Transverse colon (tissue), 4 donors: ENCODE measurements at regions not wholly inside any gene's neighbourhood (a gene's known extent, or its start where the extent isn't known, plus 50 kb on each side); places are given as distances from the start of the nearest gene placed in this dataset.

Source experiments
- POLR2A ChIP-seq: fragments of 450-650 bp; IDR thresholded peaks from one replicate; pipeline ENCODE4 v1.6.1; 2016; ENCODE audit warnings: antibody characterized with exemption, mild to moderate bottlenecking, moderate library complexity
- POLR2AphosphoS5 ChIP-seq, 3 donors: sonication (generic); formaldehyde crosslinking; IDR thresholded peaks; one replicate each; pipeline ENCODE4 v1.6.1; 2016; ENCODE audit warnings: antibody characterized with exemption in 3 of 3
- TF ChIP-seq, protein P1 (sequence below), 5 experiments: fragments of 200-600 bp in 3 of 5; fragments of 450-650 bp in 2 of 5; sonication (generic) in 3 of 5; IDR thresholded peaks; 1 replicate in 2 of 5; 2 replicates in 3 of 5; pipeline ENCODE4 v1.5.1; 2016 to 2017; ENCODE audit warnings: antibody characterized with exemption in 5 of 5, inconsistent platforms in 3 of 5, mild to moderate bottlenecking in 2 of 5, moderate library complexity in 1 of 5

DNA sequence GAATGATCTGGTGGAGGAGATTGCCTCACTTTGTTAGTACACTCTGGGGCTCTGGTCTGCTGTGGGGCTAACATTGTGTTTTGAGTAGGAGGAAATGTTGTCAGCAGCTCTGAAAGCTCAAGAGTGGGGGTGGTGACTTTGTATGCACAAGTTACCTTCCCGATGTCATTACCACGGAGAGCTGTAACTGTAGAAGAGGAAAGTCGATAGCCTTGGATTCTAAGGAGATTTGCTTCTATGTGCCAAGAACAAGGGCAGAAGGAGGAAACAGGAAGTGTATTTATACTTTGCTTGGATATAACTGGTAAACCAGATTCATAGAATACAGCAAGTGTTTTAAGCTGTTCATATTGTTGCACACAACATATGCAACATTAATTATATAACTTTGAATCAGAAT, 196.1 kb downstream of the AMY1C start:
- TF ChIP-seq, protein P1, sequence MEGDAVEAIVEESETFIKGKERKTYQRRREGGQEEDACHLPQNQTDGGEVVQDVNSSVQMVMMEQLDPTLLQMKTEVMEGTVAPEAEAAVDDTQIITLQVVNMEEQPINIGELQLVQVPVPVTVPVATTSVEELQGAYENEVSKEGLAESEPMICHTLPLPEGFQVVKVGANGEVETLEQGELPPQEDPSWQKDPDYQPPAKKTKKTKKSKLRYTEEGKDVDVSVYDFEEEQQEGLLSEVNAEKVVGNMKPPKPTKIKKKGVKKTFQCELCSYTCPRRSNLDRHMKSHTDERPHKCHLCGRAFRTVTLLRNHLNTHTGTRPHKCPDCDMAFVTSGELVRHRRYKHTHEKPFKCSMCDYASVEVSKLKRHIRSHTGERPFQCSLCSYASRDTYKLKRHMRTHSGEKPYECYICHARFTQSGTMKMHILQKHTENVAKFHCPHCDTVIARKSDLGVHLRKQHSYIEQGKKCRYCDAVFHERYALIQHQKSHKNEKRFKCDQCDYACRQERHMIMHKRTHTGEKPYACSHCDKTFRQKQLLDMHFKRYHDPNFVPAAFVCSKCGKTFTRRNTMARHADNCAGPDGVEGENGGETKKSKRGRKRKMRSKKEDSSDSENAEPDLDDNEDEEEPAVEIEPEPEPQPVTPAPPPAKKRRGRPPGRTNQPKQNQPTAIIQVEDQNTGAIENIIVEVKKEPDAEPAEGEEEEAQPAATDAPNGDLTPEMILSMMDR (IDR thresholded peaks at IDR 0.05) = no peak
- no peak for TF ChIP-seq POLR2A
- TF ChIP-seq POLR2AphosphoS5 (IDR thresholded peaks at IDR 0.05) = no peak
